ENCODE measurements at regions not wholly inside any gene's neighbourhood (a gene's known extent, or its start where the extent isn't known, plus 50 kb on each side); places are given as distances from the start of the nearest gene placed in this dataset.

- no peak overlapping the region for H3K4me3 ChIP-seq (ENCODE audit: control insufficient read depth, low read depth, low read length)
- DNase-seq (ENCODE audit: low read depth) = no peak
- TF ChIP-seq, protein P1, sequence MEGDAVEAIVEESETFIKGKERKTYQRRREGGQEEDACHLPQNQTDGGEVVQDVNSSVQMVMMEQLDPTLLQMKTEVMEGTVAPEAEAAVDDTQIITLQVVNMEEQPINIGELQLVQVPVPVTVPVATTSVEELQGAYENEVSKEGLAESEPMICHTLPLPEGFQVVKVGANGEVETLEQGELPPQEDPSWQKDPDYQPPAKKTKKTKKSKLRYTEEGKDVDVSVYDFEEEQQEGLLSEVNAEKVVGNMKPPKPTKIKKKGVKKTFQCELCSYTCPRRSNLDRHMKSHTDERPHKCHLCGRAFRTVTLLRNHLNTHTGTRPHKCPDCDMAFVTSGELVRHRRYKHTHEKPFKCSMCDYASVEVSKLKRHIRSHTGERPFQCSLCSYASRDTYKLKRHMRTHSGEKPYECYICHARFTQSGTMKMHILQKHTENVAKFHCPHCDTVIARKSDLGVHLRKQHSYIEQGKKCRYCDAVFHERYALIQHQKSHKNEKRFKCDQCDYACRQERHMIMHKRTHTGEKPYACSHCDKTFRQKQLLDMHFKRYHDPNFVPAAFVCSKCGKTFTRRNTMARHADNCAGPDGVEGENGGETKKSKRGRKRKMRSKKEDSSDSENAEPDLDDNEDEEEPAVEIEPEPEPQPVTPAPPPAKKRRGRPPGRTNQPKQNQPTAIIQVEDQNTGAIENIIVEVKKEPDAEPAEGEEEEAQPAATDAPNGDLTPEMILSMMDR (IDR thresholded peaks at IDR 0.05; ENCODE audit: control insufficient read depth, insufficient read depth, low read depth, low read length, missing control alignments) = no peak
Measured at GRCh38 chr2:84373391-84373790, 85.7 kb downstream of the SUCLG1 start.

DNA sequence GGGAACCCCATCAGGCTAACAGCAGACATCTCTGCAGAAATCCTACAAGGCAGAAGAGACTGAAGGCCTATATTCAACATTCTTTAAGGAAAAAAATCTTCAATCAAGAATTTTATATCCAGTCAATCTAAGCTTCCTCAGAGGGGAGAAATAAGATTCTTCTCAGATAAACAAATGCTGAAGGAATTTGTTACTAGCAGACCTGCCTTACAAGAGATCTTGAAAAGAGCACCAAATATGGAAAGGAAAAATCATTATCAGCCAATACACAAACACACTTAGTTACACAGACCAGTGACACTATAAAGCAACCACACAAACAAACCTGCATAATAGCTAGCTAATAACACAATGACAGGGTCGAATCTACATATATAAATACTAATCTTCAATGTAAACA, 96.5 kb downstream of the SUCLG1 start:
- no peak for DNase-seq (ENCODE audit: low read depth)
- no peak overlapping the region for H3K4me3 ChIP-seq (ENCODE audit: control insufficient read depth, low read depth, low read length)
- TF ChIP-seq, protein P1 (IDR thresholded peaks at IDR 0.05; ENCODE audit: control insufficient read depth, insufficient read depth, low read depth, low read length, missing control alignments) = no peak

- TF ChIP-seq, protein P1 (IDR thresholded peaks at IDR 0.05; ENCODE audit: control insufficient read depth, insufficient read depth, low read depth, low read length, missing control alignments) = no peak
- no peak overlapping the region for H3K4me3 ChIP-seq (ENCODE audit: control insufficient read depth, low read depth, low read length)
- DNase-seq (ENCODE audit: low read depth) = peak; percentile 76
Measured at GRCh38 chr2:84338069-84338468, 121.0 kb downstream of the SUCLG1 start.

GRCh38 chr2:84327645-84328249, 131.3 kb downstream of the SUCLG1 start:
- TF ChIP-seq, protein P1 (IDR thresholded peaks at IDR 0.05; ENCODE audit: control insufficient read depth, insufficient read depth, low read depth, low read length, missing control alignments) = no peak
- H3K4me3 ChIP-seq (ENCODE audit: control insufficient read depth, low read depth, low read length) = no peak overlapping the region
- no peak for DNase-seq (ENCODE audit: low read depth)

- TF ChIP-seq, protein P1 (IDR thresholded peaks at IDR 0.05; ENCODE audit: control insufficient read depth, insufficient read depth, low read depth, low read length, missing control alignments) = no peak
- no peak for DNase-seq (ENCODE audit: low read depth)
- H3K4me3 ChIP-seq (ENCODE audit: control insufficient read depth, low read depth, low read length) = no peak overlapping the region
Measured at GRCh38 chr2:84326831-84327432, 132.1 kb downstream of the SUCLG1 start.

DNA sequence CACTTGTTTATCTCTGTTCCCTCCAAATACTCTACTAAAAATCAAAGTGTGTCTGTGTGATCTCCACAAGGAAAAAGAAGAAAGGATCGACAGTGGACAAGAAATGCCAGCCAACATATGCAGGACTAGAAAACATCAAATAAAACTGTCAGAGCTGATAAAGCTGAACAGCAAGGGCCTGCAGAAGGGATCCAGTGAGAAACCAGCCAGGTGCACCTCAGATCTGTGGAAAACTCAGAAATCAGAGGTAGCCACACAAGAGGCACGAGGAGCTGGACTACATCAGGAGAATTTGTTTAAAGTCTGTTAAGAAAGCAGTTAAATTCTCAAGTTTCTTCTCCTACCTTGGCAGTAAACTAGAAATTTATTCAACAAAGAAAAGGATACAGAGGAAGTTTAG, 135.2 kb downstream of the SUCLG1 start:
- DNase-seq (ENCODE audit: low read depth) = no peak
- no peak overlapping the region for H3K4me3 ChIP-seq (ENCODE audit: control insufficient read depth, low read depth, low read length)
- TF ChIP-seq, protein P1 (IDR thresholded peaks at IDR 0.05; ENCODE audit: control insufficient read depth, insufficient read depth, low read depth, low read length, missing control alignments) = no peak
